HG03442 (cell line): ENCODE measurements at regions not wholly inside any gene's neighbourhood (a gene's known extent, or its start where the extent isn't known, plus 50 kb on each side); places are given as distances from the start of the nearest gene placed in this dataset.

Experiments
- ATAC-seq: cut with Tn5 transposase; IDR thresholded peaks from one replicate; pipeline ENCODE4 v1.9.1; 2021; ENCODE audit warnings: mild to moderate bottlenecking, moderate library complexity; ENCODE audit not compliant: unreplicated experiment

DNA sequence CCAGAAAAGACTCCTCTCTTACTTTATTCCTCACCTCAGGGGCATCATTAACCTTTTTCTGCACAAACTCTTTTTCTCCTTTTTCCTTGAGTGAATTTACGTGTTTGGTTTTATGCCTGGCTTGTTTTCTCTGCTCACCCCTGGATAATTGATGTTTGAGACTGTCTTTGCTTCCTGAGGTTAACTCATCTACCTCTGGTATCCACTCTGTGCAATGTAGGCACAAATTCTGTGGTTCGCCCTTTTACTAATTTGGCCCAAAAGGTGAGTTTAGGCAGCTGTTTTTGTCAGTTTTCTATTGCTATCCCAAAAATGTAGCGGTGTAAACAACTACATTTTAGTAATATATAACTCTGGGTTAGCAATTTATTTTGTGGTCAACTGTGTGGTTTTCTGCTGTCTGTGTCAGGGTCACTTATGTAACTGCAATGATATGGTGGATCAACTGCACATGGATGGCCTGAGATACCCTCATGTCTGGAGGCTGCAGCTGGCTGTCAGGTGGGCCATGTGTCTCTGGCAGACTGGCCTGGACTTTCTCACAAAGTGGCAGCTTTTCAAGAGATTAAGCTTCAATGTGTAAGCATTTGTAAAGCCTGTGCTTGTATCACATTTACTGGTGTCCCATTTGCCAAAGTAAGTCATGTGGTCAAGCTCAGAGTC lies 329.7 kb downstream of the FSIP2 start:
- no peak for ATAC-seq

- ATAC-seq, result no peak
Observed at GRCh38 chr2:186069676-186070075, 331.1 kb downstream of the FSIP2 start.

GRCh38 chr2:186085226-186085625 lies 346.6 kb downstream of the FSIP2 start:
- no peak for ATAC-seq

- ATAC-seq, result no peak
Observed at GRCh38 chr2:186093174-186093573, 354.6 kb downstream of the FSIP2 start.

GRCh38 chr2:186098821-186099220 lies 360.2 kb downstream of the FSIP2 start:
- ATAC-seq, result no peak

DNA sequence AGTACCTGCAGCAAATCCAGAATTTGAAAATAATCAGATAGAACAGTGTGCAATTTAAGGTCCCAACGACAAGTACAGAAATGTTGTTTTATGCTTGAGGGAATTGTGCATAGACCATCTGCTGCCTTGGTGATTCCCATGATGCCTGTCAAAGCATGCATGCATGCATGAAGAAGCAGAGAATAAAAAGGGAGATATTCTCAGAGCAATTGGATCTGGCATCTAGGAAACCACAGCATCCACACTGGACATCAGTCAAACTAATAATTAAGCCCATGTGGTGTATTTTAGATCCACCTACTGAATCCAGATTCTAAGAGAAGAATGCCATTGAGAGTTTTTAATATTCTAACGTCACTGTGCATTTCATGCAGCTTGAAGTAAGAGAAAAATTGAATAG lies 361.2 kb downstream of the FSIP2 start:
- no peak for ATAC-seq

- ATAC-seq, result no peak
Observed at GRCh38 chr2:186100636-186101035, 362.0 kb downstream of the FSIP2 start.

GRCh38 chr2:186101616-186102015 lies 363.0 kb downstream of the FSIP2 start:
- no peak for ATAC-seq

GRCh38 chr2:186103276-186103675 lies 364.7 kb downstream of the FSIP2 start:
- no peak for ATAC-seq

DNA sequence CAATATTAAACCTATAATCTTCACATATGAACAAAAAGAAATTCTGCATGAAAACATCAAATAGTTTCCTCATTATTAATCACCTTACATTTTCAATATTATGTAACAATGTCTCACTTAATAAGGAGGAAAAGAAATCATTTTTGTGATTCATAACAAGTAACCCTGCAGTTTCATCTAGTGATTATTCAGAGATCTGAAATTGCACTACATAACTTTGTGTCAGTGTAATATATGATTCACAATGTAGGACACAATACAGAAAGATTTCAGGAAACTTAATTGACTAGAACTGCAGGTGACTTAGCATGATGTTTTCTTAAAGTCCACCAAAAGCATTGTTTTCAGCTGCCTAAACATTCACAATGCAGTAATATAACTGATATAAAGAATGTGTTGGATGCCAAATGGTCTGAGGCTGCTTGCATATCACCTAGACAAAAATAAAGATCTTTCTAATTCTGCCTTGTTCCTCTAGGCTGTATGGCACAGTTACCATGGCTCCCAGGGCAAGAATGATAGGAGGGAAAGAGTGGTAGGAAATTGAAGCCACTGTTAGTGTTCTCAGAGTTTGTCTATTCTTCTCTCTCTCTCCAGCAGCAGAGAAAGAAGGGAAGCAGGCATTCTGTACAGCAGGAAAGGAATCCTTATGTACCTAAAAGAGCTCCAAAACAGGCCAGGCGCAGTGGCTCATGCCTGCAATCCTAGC lies 366.6 kb downstream of the FSIP2 start:
- ATAC-seq, result no peak

DNA sequence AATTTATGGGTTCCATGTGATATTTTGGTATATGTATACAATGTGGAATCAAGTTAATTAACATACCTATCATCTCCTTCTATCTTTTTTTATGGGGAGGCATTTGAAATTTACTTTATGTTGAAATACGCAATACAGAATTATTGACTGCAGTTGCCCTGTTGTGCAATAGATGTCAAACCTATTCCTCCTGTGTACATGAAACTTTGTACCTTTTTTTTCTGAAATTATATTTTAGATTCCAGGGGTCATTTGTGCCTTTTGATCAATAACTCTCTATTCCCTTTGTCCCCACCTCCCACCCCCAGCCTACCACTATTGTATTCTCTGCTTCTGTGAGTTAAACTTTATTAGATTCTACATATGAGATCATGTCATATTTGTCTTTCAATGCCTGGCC lies 369.9 kb downstream of the FSIP2 start:
- ATAC-seq, result no peak

DNA sequence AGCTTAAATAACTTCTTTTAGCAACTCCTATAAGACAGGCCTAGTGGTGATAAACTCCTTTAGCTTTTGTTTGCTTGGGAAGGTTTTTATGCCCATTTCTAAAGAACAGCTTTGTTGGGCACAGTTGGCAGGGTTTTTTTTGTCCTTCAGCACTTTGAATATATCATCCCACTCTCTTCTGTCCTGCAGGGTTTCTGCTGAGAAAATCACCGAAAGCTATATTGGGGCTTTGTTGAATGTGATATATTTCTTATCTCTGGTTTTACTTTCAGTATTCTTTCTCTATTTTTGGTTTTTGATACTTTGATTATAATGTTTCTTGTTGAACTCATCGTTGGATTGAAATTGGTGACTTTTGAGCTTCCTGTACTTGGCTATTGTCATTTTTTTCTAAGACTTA lies 372.8 kb upstream of the ZC3H15 start:
- ATAC-seq, result no peak

GRCh38 chr2:186125156-186125555 lies 360.9 kb upstream of the ZC3H15 start:
- no peak for ATAC-seq

- no peak for ATAC-seq
Observed at GRCh38 chr2:186125625-186126024, 360.4 kb upstream of the ZC3H15 start.

GRCh38 chr2:186126181-186126580 lies 359.9 kb upstream of the ZC3H15 start:
- ATAC-seq, result no peak

DNA sequence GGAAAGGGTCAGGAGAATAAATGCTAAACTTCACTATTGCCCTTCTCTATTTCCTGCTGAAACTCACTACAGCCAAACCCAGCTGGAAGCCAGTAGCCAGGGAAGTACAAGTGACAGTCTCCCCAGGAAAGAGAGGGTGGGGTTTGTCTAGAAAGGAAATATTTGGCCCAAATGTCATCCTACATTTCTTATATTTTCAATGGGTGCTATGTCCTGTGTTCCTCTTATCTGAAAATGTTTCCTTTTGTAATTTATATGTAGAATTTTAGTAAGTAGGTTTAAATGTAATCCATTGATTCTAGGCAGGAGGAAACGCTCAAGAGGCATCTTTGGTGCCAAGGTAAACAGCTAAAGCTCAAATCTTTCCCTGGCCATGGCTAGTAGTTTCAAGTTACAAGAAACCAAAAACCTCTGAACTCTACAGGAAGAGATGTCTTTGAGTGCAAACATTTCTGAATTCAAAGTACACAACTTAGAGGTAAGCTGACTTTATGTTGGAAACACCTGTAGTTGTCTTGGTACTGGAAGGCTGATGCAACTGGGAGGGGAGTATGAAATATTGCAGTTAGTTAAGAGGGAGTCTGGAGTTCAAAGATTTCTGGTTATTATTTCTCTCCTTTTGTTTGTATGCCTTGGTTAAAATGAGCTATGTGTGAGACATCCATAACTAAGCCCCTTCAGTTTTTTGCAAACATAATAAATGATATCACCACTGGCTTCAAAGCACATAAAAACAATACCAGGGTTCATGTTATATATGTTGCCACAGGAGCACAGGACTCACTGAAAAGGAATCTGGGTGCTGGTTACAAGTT lies 356.1 kb upstream of the ZC3H15 start:
- ATAC-seq, result no peak

DNA sequence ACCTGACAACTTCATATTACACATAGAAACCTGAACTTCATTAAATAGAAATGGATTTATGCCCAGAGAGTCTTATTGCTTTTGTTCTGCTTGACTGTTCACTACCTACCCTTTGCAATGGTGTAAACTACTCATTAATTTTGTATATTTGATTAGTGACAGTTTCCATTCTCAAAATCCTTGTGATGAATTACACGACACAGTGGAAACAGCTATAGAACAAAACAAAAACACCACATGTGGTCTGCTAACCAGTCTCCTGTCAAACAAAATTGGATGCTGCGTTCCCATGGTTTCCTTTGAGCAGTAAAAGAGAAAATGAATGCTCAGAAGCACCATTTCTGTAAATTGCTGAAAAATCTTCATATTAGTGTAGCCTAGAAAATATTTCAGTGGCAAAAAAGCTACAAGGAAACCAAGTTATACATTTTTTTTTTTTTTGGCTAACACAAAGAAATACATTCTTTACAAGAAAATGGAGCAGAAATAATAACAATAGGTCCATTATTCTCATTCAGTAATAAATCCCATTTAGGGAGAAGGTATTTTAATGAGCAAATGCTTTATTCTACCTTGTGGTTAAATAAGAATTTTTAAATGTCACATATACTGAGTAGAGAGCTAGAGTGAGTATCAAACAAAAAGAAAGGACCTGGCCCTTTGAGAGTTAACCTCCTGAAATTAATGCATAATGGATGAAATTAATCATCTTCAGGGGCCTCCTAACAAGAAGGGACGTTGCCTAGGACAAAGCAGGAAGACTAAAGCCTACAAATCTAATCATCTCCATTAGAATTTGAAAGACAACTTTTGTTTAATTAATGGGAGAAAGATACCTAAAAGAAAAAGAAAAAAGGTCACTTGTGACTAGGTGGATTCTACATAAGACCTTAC lies 355.1 kb upstream of the ZC3H15 start:
- ATAC-seq, result no peak

DNA sequence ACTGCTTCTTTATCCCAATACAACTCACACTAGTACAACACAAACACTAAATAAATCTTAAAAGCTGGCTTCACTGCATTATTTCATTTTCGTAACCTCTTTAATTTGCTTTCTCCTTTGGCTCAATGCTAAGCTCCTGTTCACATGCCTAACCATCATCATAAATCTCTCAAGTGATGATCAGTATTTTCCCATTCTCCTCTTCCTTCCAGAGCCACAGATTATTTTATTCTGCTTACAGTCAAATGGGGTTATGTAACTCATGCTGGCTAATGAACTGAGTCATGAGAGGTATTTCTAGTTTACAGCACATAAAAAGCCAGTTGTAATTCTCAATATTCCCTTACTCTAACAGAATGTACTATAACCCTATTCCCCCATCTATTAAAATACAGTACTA lies 350.4 kb upstream of the ZC3H15 start:
- no peak for ATAC-seq

DNA sequence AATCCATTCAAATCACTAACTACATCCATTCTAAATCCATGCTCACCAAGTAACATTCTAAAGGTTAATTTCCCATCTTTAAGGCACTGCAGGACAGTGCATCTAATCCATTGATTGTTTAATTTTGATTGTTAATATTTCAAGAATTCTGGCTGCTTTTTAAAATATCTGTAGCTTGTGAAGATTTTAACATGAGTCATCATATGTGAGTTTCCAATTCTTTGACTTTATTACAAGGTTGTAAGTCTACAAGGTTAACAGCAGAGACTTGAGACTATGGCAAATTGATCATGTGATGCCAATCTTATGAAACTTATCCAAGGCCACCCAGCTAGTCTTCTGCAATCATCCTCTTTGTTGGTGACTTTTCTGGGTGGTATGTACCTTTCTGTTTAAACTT lies 349.2 kb upstream of the ZC3H15 start:
- ATAC-seq, result no peak

DNA sequence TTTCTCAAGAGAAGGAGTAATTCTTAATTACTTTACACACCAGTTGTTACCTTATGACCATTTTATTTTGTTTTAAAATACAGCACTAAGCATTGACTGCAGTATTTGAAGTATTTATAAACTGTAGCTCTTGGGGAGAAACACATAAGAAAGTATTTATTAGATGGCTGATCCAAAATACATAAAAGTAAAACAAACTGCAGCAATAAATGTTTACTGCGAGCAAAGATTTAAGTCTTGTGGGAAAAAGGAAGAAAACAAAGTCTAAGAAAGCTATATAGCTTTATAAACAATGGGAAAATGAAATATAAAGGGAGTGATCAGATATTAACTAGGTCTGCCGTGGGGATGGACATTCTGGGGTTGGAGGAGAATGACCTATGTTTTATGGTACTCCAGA lies 347.2 kb upstream of the ZC3H15 start:
- ATAC-seq, result no peak

DNA sequence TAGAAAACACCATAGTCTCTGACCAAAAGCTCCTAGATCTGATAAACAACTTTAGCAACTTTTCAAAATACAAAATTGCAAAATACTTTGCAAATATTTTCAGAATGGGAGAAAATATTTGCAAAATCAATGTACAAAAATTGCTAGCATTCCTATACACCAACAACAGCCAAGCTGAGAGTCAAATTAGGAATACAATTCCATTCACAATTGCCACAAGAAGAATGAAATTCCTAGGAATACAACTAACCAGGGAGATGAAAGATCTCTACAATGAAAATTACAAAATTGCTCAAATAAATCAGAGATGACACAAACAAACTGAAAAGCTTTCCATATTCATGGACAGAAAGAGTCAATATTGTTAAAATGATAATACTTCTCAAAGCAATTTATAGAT lies 327.0 kb upstream of the ZC3H15 start:
- no peak for ATAC-seq
